Mesenchymal stem cell (in vitro differentiated cells and primary cell): ENCODE measurements at regions not wholly inside any gene's neighbourhood (a gene's known extent, or its start where the extent isn't known, plus 50 kb on each side); places are given as distances from the start of the nearest gene placed in this dataset.

Experiments
- DNase-seq: peaks from one replicate; pipeline ENCODE4 v3.0.0-alpha.2; 2013
- H2AFZ ChIP-seq: one replicate; pipeline ENCODE4 v1.6.1; 2013; ENCODE audit warnings: low read depth, mild to moderate bottlenecking, control low read depth, inconsistent platforms, low read length, moderate library complexity
- H2AK5ac ChIP-seq: 2 replicates; pipeline ENCODE4 v1.6.1; 2013; ENCODE audit warnings: low read length, moderate library complexity, mild to moderate bottlenecking, inconsistent platforms; ENCODE audit not compliant: severe bottlenecking
- H2BK120ac ChIP-seq: one replicate; pipeline ENCODE4 v1.6.1; 2013; ENCODE audit warnings: low read depth, mild to moderate bottlenecking, inconsistent platforms, low read length, moderate library complexity
- H2BK12ac ChIP-seq, 2 experiments: one replicate each; pipeline ENCODE4 v1.6.1; 2013; ENCODE audit warnings: inconsistent platforms in 2 of 2, low read length in 2 of 2, mild to moderate bottlenecking in 2 of 2, moderate library complexity in 2 of 2, control low read depth in 1 of 2
- H2BK15ac ChIP-seq: one replicate; pipeline ENCODE4 v1.6.1; 2013; ENCODE audit warnings: mild to moderate bottlenecking, low read depth, inconsistent platforms; ENCODE audit not compliant: poor library complexity, severe bottlenecking
- H2BK5ac ChIP-seq: 2 replicates; pipeline ENCODE4 v1.6.1; 2013; ENCODE audit warnings: low read depth, mild to moderate bottlenecking, low read length, control low read depth, inconsistent platforms; ENCODE audit not compliant: poor library complexity, severe bottlenecking
- H3K14ac ChIP-seq, 2 experiments: one replicate each; pipeline ENCODE4 v1.6.1; 2013; ENCODE audit warnings: inconsistent platforms in 2 of 2, low read length in 2 of 2, control low read depth in 1 of 2, mild to moderate bottlenecking in 1 of 2, moderate library complexity in 1 of 2
- H3K18ac ChIP-seq, 2 experiments: one replicate each; pipeline ENCODE4 v1.6.1; 2013; ENCODE audit warnings: inconsistent platforms in 2 of 2, low read length in 2 of 2, control low read depth in 1 of 2, low read depth in 1 of 2, mild to moderate bottlenecking in 1 of 2
- H3K23ac ChIP-seq, 2 experiments: one replicate each; pipeline ENCODE4 v1.6.1; 2013; ENCODE audit warnings: inconsistent platforms in 2 of 2, low read length in 2 of 2, mild to moderate bottlenecking in 2 of 2, moderate library complexity in 2 of 2, control low read depth in 1 of 2
- H3K27ac ChIP-seq: 2 replicates; pipeline ENCODE4 v1.5.1; 2013; ENCODE audit warnings: mild to moderate bottlenecking, moderate library complexity, low read length, control low read depth, inconsistent platforms; ENCODE audit not compliant: poor library complexity, severe bottlenecking
- H3K27me3 ChIP-seq, 2 experiments: 2 replicates each; pipeline versions ENCODE4 v1.6.1 to v1.7.0; 2013; ENCODE audit warnings: low read length in 2 of 2, mild to moderate bottlenecking in 2 of 2, moderate library complexity in 2 of 2, control low read depth in 1 of 2, inconsistent platforms in 1 of 2; ENCODE audit not compliant: control insufficient read depth in 1 of 2, insufficient read depth in 1 of 2
- H3K36me3 ChIP-seq, 2 experiments: 2 replicates each; pipeline versions ENCODE4 v1.6.1 to v1.7.0; 2013; ENCODE audit warnings: low read length in 2 of 2, control low read depth in 1 of 2, inconsistent platforms in 1 of 2, low read depth in 1 of 2, mild to moderate bottlenecking in 1 of 2; ENCODE audit not compliant: insufficient read depth in 2 of 2, control insufficient read depth in 1 of 2
- H3K4ac ChIP-seq, 2 experiments: one replicate each; pipeline ENCODE4 v1.6.1; 2013; ENCODE audit warnings: inconsistent platforms in 2 of 2, low read length in 2 of 2, mild to moderate bottlenecking in 2 of 2, moderate library complexity in 2 of 2, control low read depth in 1 of 2, low read depth in 1 of 2
- H3K4me1 ChIP-seq: 2 replicates; pipeline ENCODE4 v1.6.1; 2013; ENCODE audit warnings: low read depth, low read length, control low read depth; ENCODE audit not compliant: control insufficient read depth, insufficient read depth
- H3K4me2 ChIP-seq: 2 replicates; pipeline ENCODE4 v1.6.1; 2013; ENCODE audit warnings: low read length, mild to moderate bottlenecking, inconsistent platforms; ENCODE audit not compliant: poor library complexity, severe bottlenecking
- H3K4me3 ChIP-seq, 2 experiments: 2 replicates each; pipeline versions ENCODE4 v1.5.1 to v1.7.0; 2013; ENCODE audit warnings: low read length in 2 of 2, mild to moderate bottlenecking in 2 of 2, control low read depth in 1 of 2, low read depth in 1 of 2; ENCODE audit not compliant: insufficient read depth in 1 of 2
- H3K79me1 ChIP-seq: replicated peaks from 2 replicates; pipeline ENCODE4 v1.6.1; 2013; ENCODE audit warnings: mild to moderate bottlenecking, control low read depth, low read length, inconsistent platforms; ENCODE audit not compliant: poor library complexity, severe bottlenecking
- H3K9ac ChIP-seq: 2 replicates; pipeline ENCODE4 v1.7.0; 2013; ENCODE audit warnings: mild to moderate bottlenecking, low read length, moderate library complexity
- H3K9me3 ChIP-seq: 2 replicates; pipeline ENCODE4 v1.7.0; 2013; ENCODE audit warnings: mild to moderate bottlenecking, low read length; ENCODE audit not compliant: control insufficient read depth
- H4K8ac ChIP-seq: one replicate; pipeline ENCODE4 v1.6.1; 2013; ENCODE audit warnings: inconsistent platforms, mild to moderate bottlenecking, low read length, moderate library complexity
- H4K91ac ChIP-seq: one replicate; pipeline ENCODE4 v1.6.1; 2013; ENCODE audit warnings: mild to moderate bottlenecking, low read length, inconsistent platforms
- WGBS: methylation state at CpG from one replicate; pipeline ENCODE4 v1.1.7; 2013; ENCODE audit warnings: mixed read lengths; 5-methylcytosine and 5-hydroxymethylcytosine counted together

DNA sequence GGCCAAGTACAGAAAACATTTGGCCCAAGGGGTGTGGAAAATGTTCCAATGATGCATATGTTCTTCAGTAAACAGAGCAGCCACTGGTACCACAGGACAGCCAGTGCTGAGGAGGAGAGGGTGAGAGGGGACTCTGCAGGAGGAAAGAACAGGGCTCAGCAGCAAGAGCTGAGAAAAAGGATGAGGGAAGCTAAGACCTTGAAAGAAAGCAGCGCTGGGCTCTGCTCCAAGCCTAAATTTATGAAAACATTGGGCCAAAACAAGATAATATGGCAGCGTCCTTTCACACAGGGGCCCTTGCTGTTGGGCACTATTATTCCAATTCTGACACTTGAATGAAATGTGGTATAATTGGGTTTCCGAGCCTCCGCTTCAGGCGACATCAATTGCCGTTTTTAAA lies 939.0 kb upstream of the FANCL start:
- no peak for DNase-seq
- Histone ChIP-seq H2BK120ac (no peak overlapping the region), H3K4me2 (no peak overlapping the region), H3K14ac (no peak overlapping the region), H3K36me3 (no peaks in the 10 kb centered on the region), H2BK15ac (no peak overlapping the region), H3K79me1 (no peaks in the 10 kb centered on the region), H3K4me1 (no peaks in the 10 kb centered on the region), H3K23ac (no peak overlapping the region), H3K4ac (no peak overlapping the region), H3K27ac (no peak overlapping the region), H4K91ac (no peak overlapping the region), H3K18ac (no peak overlapping the region), H3K4me3 (no peak overlapping the region), H3K9ac (no peak overlapping the region), H2AFZ (no peak overlapping the region), H3K9me3 (no peaks in the 10 kb centered on the region), H3K27me3 (no peaks in the 10 kb centered on the region), H2BK5ac (no peak overlapping the region), H2AK5ac (no peak overlapping the region), H2BK12ac (no peak overlapping the region), H4K8ac (no peak overlapping the region)
- WGBS = 89% methylated on average over 6 of the region's 6 CpGs

DNA sequence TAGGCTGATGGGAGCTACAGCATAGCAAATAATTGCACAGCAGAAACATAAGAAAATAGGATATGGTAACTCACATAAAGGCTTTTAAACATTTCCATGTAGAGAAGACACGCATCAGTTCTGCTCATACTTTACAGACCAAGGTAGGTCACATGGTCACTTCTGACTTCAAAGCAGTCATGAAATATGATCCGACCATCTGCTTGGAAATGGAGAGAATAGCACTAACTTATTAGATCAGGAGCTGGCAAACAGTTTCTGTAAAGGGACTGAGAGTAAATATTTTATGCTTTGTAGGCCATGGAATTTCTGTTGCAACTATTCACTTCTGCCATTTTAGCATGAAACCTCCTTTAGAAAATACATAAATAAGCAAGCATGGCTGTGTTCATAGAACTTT lies 936.6 kb upstream of the FANCL start:
- no peak overlapping the region for H2AFZ ChIP-seq
- H3K9me3 ChIP-seq = no peaks in the 10 kb centered on the region
- H3K9ac ChIP-seq = no peak overlapping the region
- DNase-seq = no peak
- no peak overlapping the region for H3K27ac ChIP-seq
- H3K4me1 ChIP-seq = no peaks in the 10 kb centered on the region
- no peak overlapping the region for H2BK120ac ChIP-seq
- H3K4me3 ChIP-seq = no peak overlapping the region
- no peak overlapping the region for H2BK5ac ChIP-seq
- no peak overlapping the region for H2AK5ac ChIP-seq
- H3K18ac ChIP-seq = no peak overlapping the region
- H3K36me3 ChIP-seq = no peaks in the 10 kb centered on the region
- no peak overlapping the region for H2BK12ac ChIP-seq
- H2BK15ac ChIP-seq = no peak overlapping the region
- H3K27me3 ChIP-seq = no peaks in the 10 kb centered on the region
- no peak overlapping the region for H3K23ac ChIP-seq
- WGBS = 80% methylated on average over 1 of the region's 2 CpGs
- H3K4ac ChIP-seq = no peak overlapping the region
- no peak overlapping the region for H4K91ac ChIP-seq
- H3K4me2 ChIP-seq = no peak overlapping the region
- no peak overlapping the region for H4K8ac ChIP-seq
- H3K79me1 ChIP-seq = no peaks in the 10 kb centered on the region
- no peak overlapping the region for H3K14ac ChIP-seq

DNA sequence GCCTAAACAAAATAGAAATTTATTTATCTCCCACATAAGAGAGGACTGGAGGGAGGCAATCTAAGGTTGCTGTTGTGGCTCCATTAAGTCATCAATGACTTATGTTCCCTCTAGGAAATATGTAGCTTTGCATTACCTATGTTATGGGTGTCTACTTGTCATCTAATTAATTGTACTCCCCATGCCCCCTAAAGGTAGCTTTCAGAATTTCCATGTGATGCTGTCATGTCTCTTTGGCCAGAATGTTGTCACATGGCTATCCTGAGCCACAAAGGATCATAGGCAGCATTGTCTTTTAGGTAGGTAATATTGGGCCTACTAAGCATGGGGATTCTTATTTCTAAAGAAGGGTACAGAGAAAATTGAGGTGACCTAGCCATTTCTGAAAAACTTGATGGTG lies 935.6 kb upstream of the FANCL start:
- no peak overlapping the region for H3K4me3 ChIP-seq
- no peak overlapping the region for H2BK5ac ChIP-seq
- H3K23ac ChIP-seq = no peak overlapping the region
- H3K27me3 ChIP-seq = no peaks in the 10 kb centered on the region
- no peak for DNase-seq
- no peak overlapping the region for H3K4me2 ChIP-seq
- H2BK15ac ChIP-seq = no peak overlapping the region
- no peak overlapping the region for H3K18ac ChIP-seq
- no peak overlapping the region for H2AFZ ChIP-seq
- no peak overlapping the region for H3K27ac ChIP-seq
- no peaks in the 10 kb centered on the region for H3K79me1 ChIP-seq
- H3K9ac ChIP-seq = no peak overlapping the region
- H3K14ac ChIP-seq = no peak overlapping the region
- no peak overlapping the region for H2BK12ac ChIP-seq
- no peaks in the 10 kb centered on the region for H3K4me1 ChIP-seq
- H4K91ac ChIP-seq = no peak overlapping the region
- no peaks in the 10 kb centered on the region for H3K9me3 ChIP-seq
- H3K4ac ChIP-seq = no peak overlapping the region
- no peaks in the 10 kb centered on the region for H3K36me3 ChIP-seq
- H2BK120ac ChIP-seq = no peak overlapping the region
- no peak overlapping the region for H2AK5ac ChIP-seq
- no peak overlapping the region for H4K8ac ChIP-seq

DNA sequence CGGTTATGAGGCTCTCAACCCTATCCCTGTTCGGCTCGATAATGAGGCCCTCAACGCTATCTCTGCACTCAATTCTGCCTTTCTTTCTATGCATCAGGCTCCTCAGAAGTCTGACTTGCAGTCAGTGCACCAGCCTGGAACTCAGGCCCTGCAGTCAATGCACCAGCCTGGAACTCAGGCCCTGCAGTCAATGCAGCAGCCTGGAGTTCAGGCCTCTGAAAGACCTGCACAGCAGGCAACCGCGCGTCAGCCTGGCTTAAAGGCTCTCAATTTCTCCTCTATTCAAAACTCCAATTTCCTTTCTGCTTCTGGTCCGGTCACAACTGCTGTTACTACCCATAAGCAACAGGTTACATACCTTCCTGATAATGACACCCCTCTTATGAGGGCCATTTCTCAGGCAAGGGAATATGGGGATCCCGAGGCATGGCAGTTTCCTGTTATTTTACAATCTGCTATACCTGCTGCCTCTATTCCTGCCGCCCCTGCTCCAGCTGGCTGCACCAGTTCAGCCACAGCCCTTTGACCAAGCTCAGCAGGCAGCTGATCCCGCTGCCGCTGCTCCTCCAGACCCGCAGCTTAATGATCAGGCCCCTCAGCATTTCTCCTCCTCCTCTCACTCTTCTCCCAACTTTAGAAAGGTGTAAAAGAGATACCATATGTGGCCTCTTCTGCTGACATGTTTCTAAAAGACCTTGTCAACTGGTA lies 933.6 kb upstream of the FANCL start:
- Histone ChIP-seq H3K18ac (no peak overlapping the region), H3K27me3 (no peaks in the 10 kb centered on the region), H3K4me3 (no peak overlapping the region), H4K8ac (no peak overlapping the region), H3K4me1 (no peaks in the 10 kb centered on the region), H3K14ac (no peak overlapping the region), H2AK5ac (no peak overlapping the region), H3K27ac (no peak overlapping the region), H3K23ac (no peak overlapping the region), H3K4ac (no peak overlapping the region), H2AFZ (no peak overlapping the region), H2BK12ac (no peak overlapping the region), H3K36me3 (no peaks in the 10 kb centered on the region), H4K91ac (no peak overlapping the region), H2BK5ac (no peak overlapping the region), H3K79me1 (no peaks in the 10 kb centered on the region), H2BK120ac (no peak overlapping the region), H2BK15ac (no peak overlapping the region), H3K9me3 (no peaks in the 10 kb centered on the region), H3K9ac (no peak overlapping the region), H3K4me2 (no peak overlapping the region)
- DNase-seq = no peak
- WGBS = 81% methylated on average over 13 of the region's 13 CpGs
